ENCODE measurements at regions not wholly inside any gene's neighbourhood (a gene's known extent, or its start where the extent isn't known, plus 50 kb on each side); places are given as distances from the start of the nearest gene placed in this dataset.

DNA sequence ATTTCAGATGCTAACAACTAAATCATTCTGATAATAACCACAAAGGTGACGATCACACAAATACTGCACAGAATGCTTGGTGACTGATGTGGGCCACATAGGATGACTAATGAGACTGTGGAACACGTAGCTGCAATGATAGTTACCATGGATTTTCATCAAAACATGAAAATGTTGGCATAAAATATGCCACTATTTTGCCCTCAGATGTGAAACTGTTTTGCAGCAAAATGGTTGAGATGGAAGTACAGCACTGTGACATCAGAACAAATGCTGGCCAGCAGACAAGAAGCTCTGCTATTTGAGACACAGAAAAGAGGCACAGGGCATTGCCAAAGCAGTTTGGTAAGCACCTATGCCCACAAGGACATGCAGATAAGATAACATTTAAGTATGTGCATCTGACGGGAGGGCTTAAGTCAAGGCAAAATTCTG is 83.8 kb downstream of the NIBAN1 start:
- Histone ChIP-seq H3K27ac (ENCODE audit: low read depth, low read length) (no peak overlapping the region), H3K27me3 (ENCODE audit: control insufficient read depth, insufficient read depth, low read length) (no peaks in the 10 kb centered on the region), H3K9me3 (ENCODE audit: control insufficient read depth, insufficient read depth, low read length) (no peaks in the 10 kb centered on the region), H3K36me3 (ENCODE audit: control insufficient read depth, insufficient read depth, low read length) (no peaks in the 10 kb centered on the region), H3K4me1 (ENCODE audit: control insufficient read depth, insufficient read depth, low read length) (no peaks in the 10 kb centered on the region), H3K4me3 (ENCODE audit: low read depth, low read length) (no peak overlapping the region)
- WGBS (ENCODE audit: insufficient coverage): 67% methylated on average over 2 of the region's 3 CpGs
- peak in 1 of 6 donors; percentile 28 for DNase-seq (ENCODE audit: low read depth in 4 of 6, low spot score in 6 of 6)

DNA sequence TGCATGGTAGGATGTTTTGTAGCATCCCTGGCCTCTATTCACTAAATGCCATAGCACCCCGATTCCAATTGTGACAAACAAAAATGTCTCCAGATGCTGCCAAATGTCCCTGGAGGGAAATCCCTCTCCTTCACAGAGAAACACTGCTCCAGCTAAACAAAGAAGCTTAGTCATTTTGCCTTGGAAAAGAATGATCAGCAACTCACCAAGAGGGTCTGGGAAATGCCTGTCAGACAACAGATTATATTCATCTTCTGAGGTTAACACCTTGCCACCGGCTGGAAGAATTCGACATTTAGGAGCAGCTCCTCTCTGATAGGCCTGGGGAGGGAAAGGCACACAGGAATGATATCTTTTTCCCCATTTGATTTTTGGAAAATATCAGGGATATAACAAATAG is 84.4 kb downstream of the NIBAN1 start:
- Histone ChIP-seq H3K4me3 (ENCODE audit: low read depth, low read length) (no peak overlapping the region), H3K36me3 (ENCODE audit: control insufficient read depth, insufficient read depth, low read length) (no peaks in the 10 kb centered on the region), H3K27ac (ENCODE audit: low read depth, low read length) (no peak overlapping the region), H3K4me1 (ENCODE audit: control insufficient read depth, insufficient read depth, low read length) (no peaks in the 10 kb centered on the region), H3K27me3 (ENCODE audit: control insufficient read depth, insufficient read depth, low read length) (no peaks in the 10 kb centered on the region), H3K9me3 (ENCODE audit: control insufficient read depth, insufficient read depth, low read length) (no peaks in the 10 kb centered on the region)
- no CpG with 5 or more reads among the region's 3 CpGs for WGBS (ENCODE audit: insufficient coverage)
- peak in 2 of 6 donors; percentile 34 to 47 for DNase-seq (ENCODE audit: low read depth in 4 of 6, low spot score in 6 of 6)

DNA sequence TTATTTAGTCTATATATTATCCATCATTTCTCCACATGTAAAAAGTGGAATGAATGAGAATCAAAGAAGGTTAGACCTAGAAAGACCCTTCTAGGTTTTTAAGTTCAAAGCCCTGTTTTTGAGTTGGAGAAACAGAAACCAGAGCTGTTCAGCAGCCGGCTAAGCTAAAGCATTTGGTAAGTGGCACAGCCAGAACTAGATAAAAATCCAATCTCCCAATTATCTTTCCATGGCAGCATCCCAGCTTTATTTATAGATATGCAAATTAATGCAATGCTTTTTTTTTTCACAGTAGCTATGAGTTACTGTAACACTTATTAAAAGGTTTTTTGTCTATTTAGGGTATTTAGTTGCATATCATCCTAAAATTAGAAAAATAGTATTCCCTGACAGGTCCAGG is 85.1 kb downstream of the NIBAN1 start:
- Histone ChIP-seq H3K4me3 (ENCODE audit: low read depth, low read length) (no peak overlapping the region), H3K27ac (ENCODE audit: low read depth, low read length) (no peak overlapping the region), H3K4me1 (ENCODE audit: control insufficient read depth, insufficient read depth, low read length) (no peaks in the 10 kb centered on the region), H3K9me3 (ENCODE audit: control insufficient read depth, insufficient read depth, low read length) (no peaks in the 10 kb centered on the region), H3K36me3 (ENCODE audit: control insufficient read depth, insufficient read depth, low read length) (no peaks in the 10 kb centered on the region), H3K27me3 (ENCODE audit: control insufficient read depth, insufficient read depth, low read length) (no peaks in the 10 kb centered on the region)
- WGBS (ENCODE audit: insufficient coverage): no CpG with 5 or more reads among the region's 1 CpG
- peak in 1 of 6 donors; percentile 78 for DNase-seq (ENCODE audit: low read depth in 4 of 6, low spot score in 6 of 6)

DNA sequence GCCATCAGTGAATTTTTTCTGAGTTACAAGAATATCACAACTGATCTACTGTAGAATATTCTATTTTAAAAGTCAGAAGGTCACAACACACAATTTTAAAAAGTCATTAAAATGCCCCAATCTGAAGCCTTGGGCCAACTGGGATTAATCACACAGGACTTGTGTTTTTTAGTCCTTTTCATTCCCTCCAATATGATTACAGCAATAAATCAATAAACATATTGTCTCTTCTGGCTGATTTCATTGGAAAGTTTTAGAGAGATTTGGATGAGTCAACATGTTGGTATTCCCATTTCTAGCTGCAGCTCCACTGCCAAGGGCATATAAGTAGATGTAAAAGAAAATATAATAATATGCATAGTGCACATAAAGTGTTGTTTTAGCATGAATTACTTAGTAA is 85.8 kb downstream of the NIBAN1 start:
- Histone ChIP-seq H3K27me3 (ENCODE audit: control insufficient read depth, insufficient read depth, low read length) (no peaks in the 10 kb centered on the region), H3K36me3 (ENCODE audit: control insufficient read depth, insufficient read depth, low read length) (no peaks in the 10 kb centered on the region), H3K4me1 (ENCODE audit: control insufficient read depth, insufficient read depth, low read length) (no peaks in the 10 kb centered on the region), H3K9me3 (ENCODE audit: control insufficient read depth, insufficient read depth, low read length) (no peaks in the 10 kb centered on the region), H3K27ac (ENCODE audit: low read depth, low read length) (no peak overlapping the region), H3K4me3 (ENCODE audit: low read depth, low read length) (no peak overlapping the region)
- DNase-seq (ENCODE audit: low read depth in 4 of 6, low spot score in 6 of 6): peak in 1 of 6 donors; percentile 28

DNA sequence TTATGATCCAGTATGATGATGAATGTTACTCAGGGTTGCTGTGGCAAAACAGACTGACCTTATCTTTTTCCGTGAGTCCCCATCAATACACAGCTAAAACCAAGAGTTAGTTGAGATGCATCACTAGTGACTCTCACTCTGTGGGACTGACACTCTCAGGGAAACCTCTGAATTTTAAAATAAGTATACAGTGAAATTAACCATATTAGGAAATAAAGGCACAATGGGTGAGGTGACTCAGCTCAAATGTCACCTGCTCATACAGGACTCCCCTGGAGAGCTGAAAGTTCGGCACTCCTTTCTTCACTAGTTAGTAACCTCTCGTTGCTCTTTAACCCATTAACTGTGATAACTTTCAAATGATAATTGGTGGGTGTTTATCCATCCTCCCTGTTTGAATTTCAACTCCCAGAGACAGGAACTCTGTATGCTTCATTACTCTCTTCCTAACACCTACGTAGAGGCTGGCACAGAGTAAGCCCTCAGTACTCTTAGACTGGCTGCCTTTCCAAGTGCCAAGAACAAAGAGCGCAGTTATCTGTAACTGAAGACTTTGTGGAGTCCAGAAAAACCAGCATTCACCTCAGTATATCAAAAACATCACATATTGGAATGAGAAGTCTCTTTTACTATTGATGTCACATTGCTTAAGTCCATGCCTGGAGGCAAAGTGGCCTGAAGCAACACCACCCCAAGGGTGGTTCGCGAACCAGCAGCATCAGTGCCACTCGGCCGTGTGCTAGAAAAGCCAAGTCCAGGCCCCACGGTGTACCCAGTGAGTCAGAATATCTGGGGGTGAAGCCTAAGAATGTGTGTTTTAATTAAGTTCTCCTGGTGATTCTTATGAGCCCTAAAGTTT is 91.1 kb downstream of the NIBAN1 start:
- peak overlapping the region; percentile 45 for H3K27ac ChIP-seq (ENCODE audit: low read depth, low read length)
- no peak overlapping the region for H3K4me3 ChIP-seq (ENCODE audit: low read depth, low read length)
- 66% methylated on average over 6 of the region's 10 CpGs for WGBS (ENCODE audit: insufficient coverage)
- H3K36me3 ChIP-seq (ENCODE audit: control insufficient read depth, insufficient read depth, low read length): no peaks in the 10 kb centered on the region
- DNase-seq (ENCODE audit: low read depth in 4 of 6, low spot score in 6 of 6): no peak
- no peaks in the 10 kb centered on the region for H3K27me3 ChIP-seq (ENCODE audit: control insufficient read depth, insufficient read depth, low read length)
- H3K4me1 ChIP-seq (ENCODE audit: control insufficient read depth, insufficient read depth, low read length): peaks cover 2% of the 10 kb centered on the region
- no peaks in the 10 kb centered on the region for H3K9me3 ChIP-seq (ENCODE audit: control insufficient read depth, insufficient read depth, low read length)

DNA sequence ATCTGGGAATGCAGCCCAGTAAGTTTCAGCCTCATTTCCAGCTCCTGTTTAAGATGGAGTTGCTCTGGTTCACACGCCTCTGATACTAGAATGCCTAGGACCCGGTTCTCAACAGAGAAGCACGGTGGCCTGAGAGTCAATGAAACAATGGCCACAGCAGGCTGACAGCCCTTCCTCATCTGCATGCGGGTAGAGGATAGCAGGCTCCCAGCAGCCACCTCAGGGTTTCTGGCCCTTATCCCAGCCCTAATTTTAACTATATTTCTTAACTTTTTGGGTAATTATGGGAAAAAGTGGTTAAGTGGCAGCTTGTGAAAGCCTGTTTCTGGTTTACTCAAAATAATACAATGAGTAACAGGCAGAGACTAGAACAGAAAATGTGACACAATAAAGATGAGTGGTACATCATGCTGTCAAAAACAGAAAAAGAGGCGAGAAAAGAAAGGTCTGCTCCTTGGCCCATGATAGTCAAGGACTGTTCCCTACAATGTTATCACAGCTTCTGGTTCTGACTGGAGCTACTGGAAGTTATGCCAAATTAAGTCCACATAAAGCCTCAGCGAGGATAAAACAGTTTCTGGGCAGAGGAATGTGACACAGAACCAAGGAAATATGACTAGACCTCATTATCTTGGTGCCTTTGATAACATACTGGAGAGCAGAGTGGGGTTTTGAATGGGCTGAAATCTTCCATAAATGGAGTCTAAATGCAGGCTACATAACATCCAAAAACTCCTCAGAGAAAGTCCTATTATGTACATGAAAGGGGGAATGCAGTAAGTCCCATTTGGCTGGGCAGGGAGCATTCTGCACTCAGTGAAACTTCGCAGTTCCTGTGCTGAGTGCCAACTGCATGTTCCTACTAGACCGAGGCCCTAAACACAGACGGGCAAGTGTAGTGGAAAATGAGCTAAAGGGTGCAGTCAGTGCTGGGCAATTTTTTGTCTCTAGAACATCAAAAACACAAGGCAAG is 92.1 kb downstream of the NIBAN1 start:
- peak in 3 of 6 donors; percentile 17 to 69 (median 40) for DNase-seq (ENCODE audit: low read depth in 4 of 6, low spot score in 6 of 6)
- Histone ChIP-seq H3K9me3 (ENCODE audit: control insufficient read depth, insufficient read depth, low read length) (no peaks in the 10 kb centered on the region), H3K4me1 (ENCODE audit: control insufficient read depth, insufficient read depth, low read length) (peaks cover 2% of the 10 kb centered on the region), H3K4me3 (ENCODE audit: low read depth, low read length) (no peak overlapping the region), H3K27me3 (ENCODE audit: control insufficient read depth, insufficient read depth, low read length) (no peaks in the 10 kb centered on the region), H3K36me3 (ENCODE audit: control insufficient read depth, insufficient read depth, low read length) (no peaks in the 10 kb centered on the region), H3K27ac (ENCODE audit: low read depth, low read length) (peak overlapping the region; percentile 45)
- WGBS (ENCODE audit: insufficient coverage): 45% methylated on average over 6 of the region's 9 CpGs

DNA sequence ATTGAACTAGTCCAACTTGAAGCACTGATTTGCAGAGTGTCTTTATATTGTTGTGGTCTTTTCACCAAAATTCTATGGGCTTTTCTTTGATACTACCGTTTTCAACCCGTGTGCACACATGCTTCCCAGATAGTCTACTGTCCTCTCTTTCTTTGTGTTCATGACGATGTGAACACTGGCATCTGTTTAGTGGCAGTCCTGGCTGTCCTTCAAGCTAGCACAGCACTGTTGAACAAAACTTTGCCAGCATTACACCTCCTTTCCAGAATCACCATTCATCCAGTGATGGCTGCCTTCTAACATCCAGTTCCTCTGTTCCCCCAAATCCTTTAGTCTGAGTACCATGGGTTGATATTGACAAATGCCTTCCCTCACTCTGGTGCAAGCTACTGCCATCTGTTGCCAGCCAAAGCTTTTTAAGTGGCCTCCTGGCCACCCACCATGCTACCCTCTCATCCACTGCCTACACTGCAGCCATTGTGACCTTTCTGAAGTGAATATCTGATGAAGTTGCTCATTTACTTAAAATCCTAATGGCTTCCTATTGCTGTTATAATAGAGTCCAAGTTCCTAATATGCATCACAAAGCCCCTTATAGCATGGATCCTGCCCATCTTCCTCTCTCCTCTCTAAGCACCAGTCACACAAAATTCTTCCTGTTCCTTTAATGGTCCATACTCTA is 94.3 kb downstream of the NIBAN1 start:
- Histone ChIP-seq H3K36me3 (ENCODE audit: control insufficient read depth, insufficient read depth, low read length) (no peaks in the 10 kb centered on the region), H3K27me3 (ENCODE audit: control insufficient read depth, insufficient read depth, low read length) (no peaks in the 10 kb centered on the region), H3K9me3 (ENCODE audit: control insufficient read depth, insufficient read depth, low read length) (no peaks in the 10 kb centered on the region), H3K4me1 (ENCODE audit: control insufficient read depth, insufficient read depth, low read length) (peaks cover 2% of the 10 kb centered on the region), H3K4me3 (ENCODE audit: low read depth, low read length) (no peak overlapping the region), H3K27ac (ENCODE audit: low read depth, low read length) (no peak overlapping the region)
- WGBS (ENCODE audit: insufficient coverage): 31% methylated on average over 3 of the region's 3 CpGs
- DNase-seq (ENCODE audit: low read depth in 4 of 6, low spot score in 6 of 6): no peak

DNA sequence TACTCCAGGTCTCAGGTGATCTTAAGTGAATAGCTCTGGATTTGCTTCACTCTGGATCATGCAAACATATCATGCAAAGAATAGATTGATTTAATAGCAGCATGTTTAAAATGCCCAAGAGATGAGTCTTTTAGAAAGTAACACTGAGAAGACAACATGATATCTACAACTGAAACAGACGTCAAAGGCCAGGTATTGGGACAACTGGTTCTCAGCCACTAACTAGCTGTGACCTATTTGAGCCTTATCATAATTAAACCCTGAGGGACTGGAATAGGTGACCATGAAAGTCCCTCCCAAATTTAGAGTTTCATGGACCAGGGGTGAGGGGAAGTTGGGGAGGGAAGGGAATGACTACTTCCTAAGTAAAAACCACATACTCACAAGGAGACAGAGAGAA is 95.7 kb downstream of the NIBAN1 start:
- no peak for DNase-seq (ENCODE audit: low read depth in 4 of 6, low spot score in 6 of 6)
- Histone ChIP-seq H3K27ac (ENCODE audit: low read depth, low read length) (no peak overlapping the region), H3K4me3 (ENCODE audit: low read depth, low read length) (no peak overlapping the region), H3K36me3 (ENCODE audit: control insufficient read depth, insufficient read depth, low read length) (no peaks in the 10 kb centered on the region), H3K27me3 (ENCODE audit: control insufficient read depth, insufficient read depth, low read length) (no peaks in the 10 kb centered on the region), H3K4me1 (ENCODE audit: control insufficient read depth, insufficient read depth, low read length) (peaks cover 2% of the 10 kb centered on the region), H3K9me3 (ENCODE audit: control insufficient read depth, insufficient read depth, low read length) (no peaks in the 10 kb centered on the region)
- no CpG with 5 or more reads among the region's 1 CpG for WGBS (ENCODE audit: insufficient coverage)

DNA sequence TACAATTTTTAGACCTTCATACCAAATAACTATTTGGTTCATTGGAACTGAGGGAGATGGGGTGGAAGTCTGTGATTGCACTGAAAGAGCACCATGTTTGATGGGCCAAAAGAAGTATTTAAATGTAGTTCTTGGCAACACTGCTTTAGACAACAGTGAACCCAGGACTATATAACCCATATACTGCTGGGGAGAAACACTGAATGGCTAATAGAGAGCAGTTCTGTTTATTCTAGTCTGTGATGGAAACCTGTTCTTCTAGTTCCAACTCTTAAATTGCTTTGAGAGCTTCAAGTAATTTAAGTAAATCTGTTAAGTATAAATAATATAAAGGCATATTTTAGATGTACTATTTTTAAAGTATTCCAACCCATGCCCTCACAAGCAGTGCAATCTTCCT is 96.3 kb downstream of the NIBAN1 start:
- Histone ChIP-seq H3K9me3 (ENCODE audit: control insufficient read depth, insufficient read depth, low read length) (no peaks in the 10 kb centered on the region), H3K27me3 (ENCODE audit: control insufficient read depth, insufficient read depth, low read length) (no peaks in the 10 kb centered on the region), H3K4me3 (ENCODE audit: low read depth, low read length) (no peak overlapping the region), H3K4me1 (ENCODE audit: control insufficient read depth, insufficient read depth, low read length) (peaks cover 2% of the 10 kb centered on the region), H3K36me3 (ENCODE audit: control insufficient read depth, insufficient read depth, low read length) (no peaks in the 10 kb centered on the region), H3K27ac (ENCODE audit: low read depth, low read length) (no peak overlapping the region)
- no peak for DNase-seq (ENCODE audit: low read depth in 4 of 6, low spot score in 6 of 6)

Measured in spinal cord (tissue), 9 donors.